Ascending aorta (tissue), 2 donors: ENCODE measurements at regions not wholly inside any gene's neighbourhood (a gene's known extent, or its start where the extent isn't known, plus 50 kb on each side); places are given as distances from the start of the nearest gene placed in this dataset.
A peak's percentile ranks its signal among the peaks of the same experiment; 100 is the strongest.

Source experiments
- DNase-seq, 2 donors: peaks; one replicate each; pipeline ENCODE4 v3.0.0-alpha.2; 2019; ENCODE audit warnings: low spot score in 2 of 2
- H3K27ac ChIP-seq, 2 donors: fragments of 200-600 bp; sonication (generic); one replicate each; pipeline ENCODE4 v1.5.1; 2016 to 2017; ENCODE audit warnings: mild to moderate bottlenecking in 1 of 2
- H3K27me3 ChIP-seq: fragments of 200-600 bp; sonication (generic); one replicate; pipeline ENCODE4 v1.5.1; 2017
- H3K36me3 ChIP-seq, 2 donors: fragments of 200-600 bp; sonication (generic); one replicate each; pipeline ENCODE4 v1.5.1; 2016
- H3K4me1 ChIP-seq, 2 donors: fragments of 200-600 bp; sonication (generic); one replicate each; pipeline ENCODE4 v1.5.1; 2016 to 2017; ENCODE audit warnings: mild to moderate bottlenecking in 1 of 2
- H3K4me3 ChIP-seq, 2 donors: fragments of 200-600 bp; sonication (generic); one replicate each; pipeline ENCODE4 v1.5.1; 2016 to 2017; ENCODE audit warnings: mild to moderate bottlenecking in 1 of 2
- H3K9me3 ChIP-seq, 2 donors: fragments of 200-600 bp; sonication (generic); one replicate each; pipeline ENCODE4 v1.5.1; 2016
- intact Hi-C: fragments of 100-400 bp; cut with DNase I; formaldehyde crosslinking; loops from one replicate; pipeline ENCODE4 v1.15.1; 2023
- TF ChIP-seq, protein P1 (sequence below), 3 experiments: fragments of 200-600 bp in 2 of 3; fragments of 450-650 bp in 1 of 3; sonication (generic) in 2 of 3; IDR thresholded peaks; one replicate each; pipeline ENCODE4 v1.5.1; 2016 to 2019; ENCODE audit warnings: antibody characterized with exemption in 3 of 3, mild to moderate bottlenecking in 1 of 3, moderate library complexity in 1 of 3

DNA sequence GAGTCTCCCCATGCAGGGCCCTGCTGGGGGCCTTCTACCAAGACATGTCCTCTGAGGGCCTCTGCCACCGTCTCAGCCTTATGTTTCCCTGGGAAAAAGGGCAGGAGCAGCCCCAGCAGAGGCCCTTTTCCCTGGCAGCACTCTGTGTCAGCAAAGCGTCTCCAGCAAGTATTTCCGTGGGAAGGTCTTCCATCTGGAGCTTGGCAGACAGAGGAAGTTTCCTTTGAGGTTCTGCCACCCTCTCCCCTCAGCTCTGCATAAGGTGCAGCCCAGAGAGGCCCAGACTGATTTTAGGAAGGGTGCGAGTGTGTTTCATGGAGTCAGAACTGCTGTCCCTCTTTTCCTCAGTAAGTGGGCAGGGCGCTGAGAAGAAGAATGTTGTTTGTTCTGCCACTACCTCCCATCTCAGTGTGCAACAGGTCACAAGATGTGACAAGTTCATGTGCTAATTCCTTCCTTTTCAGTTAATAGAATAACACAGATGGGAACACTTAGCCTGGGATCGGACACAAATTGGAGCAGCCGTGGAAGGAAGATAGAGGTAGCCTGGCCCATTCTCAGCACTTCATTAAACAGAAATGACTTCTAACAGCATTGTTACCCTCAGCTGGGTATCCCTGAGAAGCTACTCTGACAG is 784.4 kb downstream of the MAFB start:
- intact Hi-C loops = no loop called here
- TF ChIP-seq, protein P1, sequence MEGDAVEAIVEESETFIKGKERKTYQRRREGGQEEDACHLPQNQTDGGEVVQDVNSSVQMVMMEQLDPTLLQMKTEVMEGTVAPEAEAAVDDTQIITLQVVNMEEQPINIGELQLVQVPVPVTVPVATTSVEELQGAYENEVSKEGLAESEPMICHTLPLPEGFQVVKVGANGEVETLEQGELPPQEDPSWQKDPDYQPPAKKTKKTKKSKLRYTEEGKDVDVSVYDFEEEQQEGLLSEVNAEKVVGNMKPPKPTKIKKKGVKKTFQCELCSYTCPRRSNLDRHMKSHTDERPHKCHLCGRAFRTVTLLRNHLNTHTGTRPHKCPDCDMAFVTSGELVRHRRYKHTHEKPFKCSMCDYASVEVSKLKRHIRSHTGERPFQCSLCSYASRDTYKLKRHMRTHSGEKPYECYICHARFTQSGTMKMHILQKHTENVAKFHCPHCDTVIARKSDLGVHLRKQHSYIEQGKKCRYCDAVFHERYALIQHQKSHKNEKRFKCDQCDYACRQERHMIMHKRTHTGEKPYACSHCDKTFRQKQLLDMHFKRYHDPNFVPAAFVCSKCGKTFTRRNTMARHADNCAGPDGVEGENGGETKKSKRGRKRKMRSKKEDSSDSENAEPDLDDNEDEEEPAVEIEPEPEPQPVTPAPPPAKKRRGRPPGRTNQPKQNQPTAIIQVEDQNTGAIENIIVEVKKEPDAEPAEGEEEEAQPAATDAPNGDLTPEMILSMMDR (IDR thresholded peaks at IDR 0.05) = no peak
- Histone ChIP-seq H3K27me3 (no peaks in the 10 kb centered on the region), H3K27ac (peak overlapping the region in 1 of 2 donors; percentile 14), H3K9me3 (no peaks in the 10 kb centered on the region), H3K4me1 (no peaks in the 10 kb centered on the region), H3K36me3 (no peaks in the 10 kb centered on the region), H3K4me3 (no peak overlapping the region)
- no peak for DNase-seq

DNA sequence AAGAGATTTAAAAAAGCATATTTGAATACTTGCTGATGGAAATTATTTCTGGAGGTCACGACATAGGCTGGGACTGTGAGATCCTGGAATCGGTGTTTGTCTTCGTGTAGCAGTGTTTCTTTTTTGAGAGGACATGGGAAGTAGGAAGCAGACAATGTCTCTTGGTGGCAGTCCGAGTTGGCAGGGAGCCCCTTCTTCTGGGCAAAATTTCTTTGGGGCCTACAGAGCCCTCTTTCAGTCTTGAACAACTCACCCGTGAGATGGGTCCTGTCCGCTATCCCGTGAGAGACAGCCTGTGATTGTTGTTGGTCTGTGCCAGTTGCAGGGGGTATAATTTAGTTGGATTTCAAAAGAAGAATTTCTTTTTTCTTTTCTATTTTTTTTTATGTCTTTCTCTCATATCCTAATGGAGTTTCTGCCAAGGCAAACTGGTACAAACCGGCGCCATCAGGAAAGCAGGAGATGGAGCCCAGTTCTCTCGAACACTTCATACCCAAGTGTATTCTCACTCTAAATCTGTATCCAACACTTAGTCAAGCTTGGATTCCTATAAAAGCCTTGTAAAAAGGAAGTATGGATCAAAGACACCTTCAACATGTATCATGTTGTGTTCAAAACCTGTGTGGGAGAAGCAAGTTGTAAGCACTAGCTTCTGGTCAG is 785.1 kb downstream of the MAFB start:
- TF ChIP-seq, protein P1 (IDR thresholded peaks at IDR 0.05) = no peak
- intact Hi-C loops = no loop called here
- DNase-seq = no peak
- Histone ChIP-seq H3K27me3 (no peaks in the 10 kb centered on the region), H3K4me1 (no peaks in the 10 kb centered on the region), H3K4me3 (no peak overlapping the region), H3K27ac (peak overlapping the region in 1 of 2 donors; percentile 14), H3K9me3 (no peaks in the 10 kb centered on the region), H3K36me3 (no peaks in the 10 kb centered on the region)

DNA sequence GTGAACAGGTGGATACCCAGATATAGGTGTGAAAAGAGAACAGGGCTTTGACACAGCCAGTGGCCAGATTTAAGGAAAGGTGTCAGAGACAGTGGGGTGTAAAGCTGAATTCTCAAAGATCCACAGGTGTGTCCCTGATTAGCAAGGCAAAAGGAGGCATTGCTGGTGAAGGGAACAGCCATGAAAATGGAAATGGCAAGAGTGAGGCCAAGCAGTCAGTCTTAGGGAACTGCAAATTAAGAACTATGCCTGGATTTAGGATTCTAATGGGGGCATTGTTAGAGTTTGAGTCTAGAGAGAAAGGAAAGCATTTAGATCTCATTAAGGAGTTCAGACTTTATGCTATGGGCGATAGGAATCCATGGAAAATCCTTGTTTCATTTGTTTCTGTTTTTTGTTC is 789.2 kb downstream of the MAFB start:
- no peak for DNase-seq

DNA sequence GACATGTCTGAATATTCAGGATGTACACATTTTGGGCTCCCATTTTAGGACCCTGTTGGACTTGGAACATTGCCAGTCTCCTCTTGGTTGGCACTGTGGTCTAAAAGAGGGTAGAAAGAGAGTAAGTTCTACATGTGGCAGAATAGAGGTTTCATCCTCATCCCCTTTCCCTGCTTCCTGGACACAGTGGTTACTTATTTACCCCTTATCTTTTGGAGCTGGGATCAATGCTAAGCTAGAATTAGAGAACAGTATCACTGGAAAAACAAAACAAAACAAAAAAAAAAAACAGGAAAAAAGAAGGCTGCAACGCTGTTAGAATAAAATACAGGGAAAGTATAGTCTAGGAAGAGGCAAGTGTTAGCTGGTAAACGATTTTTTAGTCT is 790.6 kb downstream of the MAFB start:
- no peak overlapping the region for H3K27ac ChIP-seq
- H3K36me3 ChIP-seq = no peaks in the 10 kb centered on the region
- no peak overlapping the region for H3K4me3 ChIP-seq
- no peaks in the 10 kb centered on the region for H3K9me3 ChIP-seq
- intact Hi-C loops = no loop called here
- TF ChIP-seq, protein P1 (IDR thresholded peaks at IDR 0.05) = no peak
- no peaks in the 10 kb centered on the region for H3K4me1 ChIP-seq
- no peak for DNase-seq
- H3K27me3 ChIP-seq = no peaks in the 10 kb centered on the region

More for the DNA sequence above, 789.2 kb downstream of the MAFB start:
- TF ChIP-seq, protein P1 (IDR thresholded peaks at IDR 0.05) = no peak
- no peaks in the 10 kb centered on the region for H3K36me3 ChIP-seq
- intact Hi-C loops = no loop called here
- no peak overlapping the region for H3K27ac ChIP-seq
- H3K4me3 ChIP-seq = no peak overlapping the region
- no peaks in the 10 kb centered on the region for H3K9me3 ChIP-seq
- H3K4me1 ChIP-seq = no peaks in the 10 kb centered on the region
- H3K27me3 ChIP-seq = no peaks in the 10 kb centered on the region

DNA sequence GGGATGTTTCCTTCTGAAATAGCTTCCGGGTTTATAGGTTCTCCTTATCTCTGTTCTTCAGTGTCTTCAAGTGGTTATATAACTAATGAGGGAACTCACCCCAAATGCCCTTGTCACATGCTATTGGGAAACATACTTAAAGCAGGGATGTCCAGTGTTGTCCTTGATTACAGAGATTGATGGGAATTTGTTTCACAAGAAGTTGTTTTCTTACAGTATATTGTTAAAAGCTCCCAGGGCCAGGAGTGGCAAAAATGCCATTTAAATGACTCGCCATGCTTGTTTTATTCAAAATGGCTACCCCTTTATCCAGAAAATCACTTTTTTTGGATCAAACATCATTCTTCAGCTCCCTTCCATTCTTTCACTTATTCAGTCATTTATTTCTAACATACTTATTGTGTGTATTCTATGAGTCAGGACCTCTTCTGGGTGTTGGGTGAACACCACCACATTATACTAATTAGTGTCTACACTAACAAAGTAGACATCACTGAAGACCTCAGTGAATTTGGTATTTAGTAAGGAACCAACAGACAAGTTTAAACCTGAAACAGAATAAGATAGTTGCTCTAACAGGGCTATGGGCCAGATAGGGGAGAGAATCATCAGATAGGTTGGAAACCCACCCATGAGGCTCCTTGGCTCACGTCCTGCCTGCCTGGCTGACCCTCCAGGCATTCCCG is 791.1 kb downstream of the MAFB start:
- no peak for DNase-seq
- H3K4me1 ChIP-seq = no peaks in the 10 kb centered on the region
- no peaks in the 10 kb centered on the region for H3K27me3 ChIP-seq
- no peaks in the 10 kb centered on the region for H3K36me3 ChIP-seq
- no peaks in the 10 kb centered on the region for H3K9me3 ChIP-seq
- intact Hi-C loops = no loop called here
- H3K27ac ChIP-seq = no peak overlapping the region
- TF ChIP-seq, protein P1 (IDR thresholded peaks at IDR 0.05) = no peak
- H3K4me3 ChIP-seq = no peak overlapping the region
